ENCODE measurements at regions not wholly inside any gene's neighbourhood (a gene's known extent, or its start where the extent isn't known, plus 50 kb on each side); places are given as distances from the start of the nearest gene placed in this dataset.
"Not testable (repeated sequence)": the region's sequence is repeated elsewhere in the genome, so short reads cannot be mapped to it uniquely, and the experiment has no call there.

DNA sequence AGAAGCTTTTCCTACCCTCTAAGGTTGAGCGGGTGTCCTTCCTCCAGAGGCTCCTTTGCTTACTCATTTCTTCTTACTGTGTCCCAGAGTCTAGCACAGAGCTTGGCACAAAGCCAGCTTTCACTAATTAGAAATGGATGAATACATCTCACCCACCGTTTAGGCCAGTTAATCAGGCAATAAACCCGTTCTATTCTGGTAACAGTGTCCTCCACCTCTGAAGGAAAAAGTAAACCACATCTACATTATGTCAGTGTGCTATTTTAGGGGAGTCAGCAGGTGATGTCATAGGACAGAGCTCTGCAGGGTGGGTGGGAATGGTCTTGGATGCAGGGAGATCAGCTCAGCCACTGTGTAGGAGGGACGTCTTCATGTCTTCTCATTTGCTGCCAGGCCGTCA is 109.2 kb downstream of the OSTF1 start:
- ChIA-PET CTCF (interaction anchor here (0.6 kb wide), 1 partner anchor 669 kb away, joined by 4 read pairs; no protein-coding TSS in a partner anchor), POLR2A (ENCODE audit: low non-redundant PET) (no interaction called here)
- TF ChIP-seq, protein P1, sequence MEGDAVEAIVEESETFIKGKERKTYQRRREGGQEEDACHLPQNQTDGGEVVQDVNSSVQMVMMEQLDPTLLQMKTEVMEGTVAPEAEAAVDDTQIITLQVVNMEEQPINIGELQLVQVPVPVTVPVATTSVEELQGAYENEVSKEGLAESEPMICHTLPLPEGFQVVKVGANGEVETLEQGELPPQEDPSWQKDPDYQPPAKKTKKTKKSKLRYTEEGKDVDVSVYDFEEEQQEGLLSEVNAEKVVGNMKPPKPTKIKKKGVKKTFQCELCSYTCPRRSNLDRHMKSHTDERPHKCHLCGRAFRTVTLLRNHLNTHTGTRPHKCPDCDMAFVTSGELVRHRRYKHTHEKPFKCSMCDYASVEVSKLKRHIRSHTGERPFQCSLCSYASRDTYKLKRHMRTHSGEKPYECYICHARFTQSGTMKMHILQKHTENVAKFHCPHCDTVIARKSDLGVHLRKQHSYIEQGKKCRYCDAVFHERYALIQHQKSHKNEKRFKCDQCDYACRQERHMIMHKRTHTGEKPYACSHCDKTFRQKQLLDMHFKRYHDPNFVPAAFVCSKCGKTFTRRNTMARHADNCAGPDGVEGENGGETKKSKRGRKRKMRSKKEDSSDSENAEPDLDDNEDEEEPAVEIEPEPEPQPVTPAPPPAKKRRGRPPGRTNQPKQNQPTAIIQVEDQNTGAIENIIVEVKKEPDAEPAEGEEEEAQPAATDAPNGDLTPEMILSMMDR (conservative IDR thresholded peaks at IDR 0.05; ENCODE audit: low read depth) = no peak
- DNase-seq (ENCODE audit: low spot score) = no peak
- H3K27ac ChIP-seq = no peak overlapping the region

DNA sequence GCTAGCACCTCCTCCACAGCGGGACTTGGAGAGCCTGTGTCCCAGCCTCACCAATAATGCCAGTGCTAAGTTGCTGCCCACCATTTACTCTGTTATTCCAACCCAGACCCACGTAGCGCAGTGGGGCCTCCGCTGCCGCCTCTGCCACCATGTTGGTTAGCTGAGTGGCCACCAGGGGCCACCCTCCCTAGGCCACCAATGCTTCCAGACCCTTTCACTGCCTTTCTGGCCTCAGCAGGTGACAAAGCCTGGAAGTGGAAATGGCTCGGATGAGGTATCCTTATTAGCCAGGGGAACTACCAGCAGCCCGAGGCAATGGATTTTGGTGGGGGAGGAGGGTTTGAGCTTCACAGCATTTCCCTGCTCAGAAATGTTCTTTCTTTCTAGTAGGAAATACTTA is 110.1 kb downstream of the OSTF1 start:
- TF ChIP-seq, protein P1 (conservative IDR thresholded peaks at IDR 0.05; ENCODE audit: low read depth) = no peak
- POLR2A ChIA-PET (ENCODE audit: low non-redundant PET) = no interaction called here
- CTCF ChIA-PET = no interaction called here
- no peak for DNase-seq (ENCODE audit: low spot score)
- H3K27ac ChIP-seq = no peak overlapping the region

DNA sequence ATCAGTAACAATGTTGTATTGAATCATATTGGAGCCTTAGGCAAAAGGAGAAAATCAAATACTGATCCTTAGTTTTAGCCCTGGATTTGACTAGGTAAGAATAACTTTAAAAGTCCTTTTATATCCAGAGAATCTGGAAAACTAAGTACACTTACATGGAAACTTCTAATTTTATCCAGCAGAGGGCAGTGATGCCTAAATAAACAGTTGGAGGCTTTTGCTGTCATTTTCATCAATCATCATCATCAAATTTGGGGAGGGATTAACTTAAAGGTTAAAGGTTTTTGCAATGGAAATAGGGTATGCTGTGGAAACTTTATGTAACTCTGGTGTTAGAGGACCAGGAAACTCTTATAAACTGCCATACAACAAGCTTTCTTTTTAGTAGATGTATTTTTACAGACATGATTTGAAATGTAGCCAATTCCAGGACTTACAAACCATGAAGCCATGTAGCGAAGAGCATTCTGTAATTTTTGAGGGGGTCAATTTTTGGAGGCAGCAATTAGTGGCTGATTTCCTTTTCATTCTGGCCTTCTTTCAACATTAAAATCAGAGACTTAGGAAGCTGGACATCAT is 112.7 kb downstream of the OSTF1 start:
- no peak overlapping the region for H3K27ac ChIP-seq
- POLR2A ChIA-PET (ENCODE audit: low non-redundant PET) = no interaction called here
- CTCF ChIA-PET = interaction anchor here (0.6 to 0.8 kb wide), 5 partner anchors 14 to 1098 kb away, joined by 3 to 5 read pairs (median 3); no protein-coding TSS in a partner anchor
- TF ChIP-seq, protein P1 (conservative IDR thresholded peaks at IDR 0.05; ENCODE audit: low read depth) = peak; percentile 64
- peak; percentile 58 for DNase-seq (ENCODE audit: low spot score)

DNA sequence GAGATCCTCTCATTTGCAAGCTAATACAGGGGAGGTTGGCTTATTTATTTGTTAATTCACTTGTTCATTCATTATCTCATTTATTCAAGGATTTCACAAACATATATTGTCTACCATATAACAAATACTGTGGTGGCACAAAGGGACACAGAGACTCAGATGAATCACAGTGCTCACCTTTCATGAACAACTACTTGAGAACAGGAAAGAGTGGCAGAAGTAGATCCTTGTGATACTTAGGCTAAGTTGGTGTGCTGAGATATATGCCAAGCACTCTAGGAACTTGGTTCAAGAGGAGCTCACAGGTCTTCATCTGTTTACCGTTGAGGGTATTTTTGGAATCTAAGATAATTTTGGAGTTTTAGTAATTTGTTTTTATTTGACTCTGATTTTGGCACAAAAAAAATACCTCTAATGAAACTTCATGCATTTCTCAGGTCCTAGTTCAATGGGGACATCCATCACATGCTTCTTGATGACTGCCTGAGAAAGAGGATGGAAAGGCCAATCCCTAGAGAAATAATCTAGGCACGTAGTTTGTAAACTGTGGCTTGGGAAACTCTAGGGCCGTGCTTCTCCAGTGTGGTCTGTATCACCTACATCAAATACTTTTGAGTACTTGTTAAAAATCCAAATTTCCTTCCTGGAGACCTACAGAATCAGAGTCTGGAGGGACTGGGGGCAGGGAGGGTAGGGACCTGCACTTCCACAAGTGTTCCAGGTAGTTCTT is 113.3 kb downstream of the OSTF1 start:
- CTCF ChIA-PET = interaction anchor here (0.6 to 0.8 kb wide), 5 partner anchors 28 to 1830 kb away, joined by 3 to 5 read pairs (median 3); no protein-coding TSS in a partner anchor
- DNase-seq (ENCODE audit: low spot score) = no peak
- TF ChIP-seq, protein P1 (conservative IDR thresholded peaks at IDR 0.05; ENCODE audit: low read depth) = no peak
- POLR2A ChIA-PET (ENCODE audit: low non-redundant PET) = no interaction called here
- no peak overlapping the region for H3K27ac ChIP-seq

DNA sequence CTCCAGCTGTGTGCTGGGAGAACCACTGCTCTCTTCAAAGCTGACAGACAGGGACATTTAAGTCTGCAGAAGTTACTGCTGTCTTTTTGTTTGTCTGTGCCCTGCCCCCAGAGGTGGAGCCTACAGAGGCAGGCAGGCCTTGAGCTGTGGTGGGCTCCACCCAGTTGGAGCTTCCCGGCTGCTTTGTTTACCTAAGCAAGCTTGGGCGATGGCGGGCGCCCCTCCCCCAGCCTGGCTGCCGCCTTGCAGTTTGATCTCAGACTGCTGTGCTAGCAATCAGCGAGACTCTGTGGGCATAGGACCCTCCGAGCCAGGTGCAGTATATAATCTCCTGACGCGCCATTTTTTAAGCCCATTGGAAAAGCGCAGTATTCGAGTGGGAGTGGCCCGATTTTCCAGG is 119.7 kb downstream of the OSTF1 start:
- CTCF ChIA-PET = interaction anchor here (0.7 kb wide), 1 partner anchor 849 kb away, joined by 3 read pairs; no protein-coding TSS in a partner anchor
- DNase-seq (ENCODE audit: low spot score); POLR2A ChIA-PET (ENCODE audit: low non-redundant PET); H3K27ac ChIP-seq: not testable (repeated sequence)

DNA sequence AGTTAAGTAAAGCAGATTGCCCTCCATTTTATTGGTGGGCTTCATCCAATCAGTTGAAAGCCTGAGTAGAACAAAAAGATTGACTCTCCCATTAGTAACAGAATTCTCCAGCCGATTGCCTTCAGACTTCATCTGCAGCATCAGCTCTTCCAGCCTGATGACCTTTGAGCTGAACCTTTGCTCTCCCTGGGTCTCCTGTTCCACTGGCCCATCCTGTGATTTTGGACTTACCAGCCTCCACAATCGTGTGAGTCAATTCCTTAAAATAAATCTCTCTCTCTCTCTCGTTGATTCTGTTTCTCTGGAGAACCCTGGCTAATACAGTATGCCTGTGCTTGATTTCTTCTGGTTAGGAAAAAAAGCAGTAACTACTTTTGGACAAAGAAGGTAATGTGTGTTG is 121.9 kb downstream of the OSTF1 start:
- no peak overlapping the region for H3K27ac ChIP-seq
- TF ChIP-seq, protein P1 (conservative IDR thresholded peaks at IDR 0.05; ENCODE audit: low read depth) = no peak
- CTCF ChIA-PET = no interaction called here
- DNase-seq (ENCODE audit: low spot score) = no peak
- POLR2A ChIA-PET (ENCODE audit: low non-redundant PET) = no interaction called here

DNA sequence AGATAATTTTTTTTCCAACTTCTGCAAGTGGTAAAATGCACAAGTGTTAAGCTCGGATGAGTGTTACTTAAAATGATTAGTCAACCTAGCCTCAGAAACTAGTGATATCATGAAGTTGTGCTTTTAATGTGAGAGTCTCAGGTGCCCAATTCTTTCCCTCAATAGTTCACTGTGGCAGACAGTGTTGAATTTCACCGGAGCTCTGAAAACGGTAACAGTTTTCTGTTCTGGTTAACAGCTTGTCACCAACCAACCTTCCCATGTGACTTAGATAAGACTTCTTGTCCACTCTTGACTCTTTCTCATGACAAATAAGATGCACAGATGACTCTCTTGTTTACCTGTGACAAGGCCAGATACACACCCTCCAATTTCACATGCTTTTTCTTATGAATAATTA is 125.5 kb downstream of the OSTF1 start:
- TF ChIP-seq, protein P1 (conservative IDR thresholded peaks at IDR 0.05; ENCODE audit: low read depth) = no peak
- H3K27ac ChIP-seq = no peak overlapping the region
- ChIA-PET CTCF (interaction anchor here (0.6 to 1.2 kb wide), 2 partner anchors 653 to 721 kb away, joined by 3 read pairs; no protein-coding TSS in a partner anchor), POLR2A (ENCODE audit: low non-redundant PET) (no interaction called here)
- DNase-seq (ENCODE audit: low spot score) = no peak

Measured in RWPE1 (cell line).